ENCODE measurements at regions not wholly inside any gene's neighbourhood (a gene's known extent, or its start where the extent isn't known, plus 50 kb on each side); places are given as distances from the start of the nearest gene placed in this dataset.

GRCh38 chr16:87140211-87141200, 176.7 kb downstream of the C16orf95 start:
- Histone ChIP-seq H3K4me2 (ENCODE audit: low read length) (no peak overlapping the region), H3K9me2 (ENCODE audit: insufficient read depth, low read length) (no peaks in the 10 kb centered on the region), H3K9me3 (ENCODE audit: low read length) (no peaks in the 10 kb centered on the region), H2AFZ (ENCODE audit: low read length) (no peak overlapping the region), H3K36me3 (ENCODE audit: insufficient read depth, low read length) (no peaks in the 10 kb centered on the region), H3K79me2 (ENCODE audit: insufficient read depth, low read depth, low read length) (no peaks in the 10 kb centered on the region), H3K4me1 (ENCODE audit: insufficient read depth, low read length, poor library complexity, severe bottlenecking) (no peaks in the 10 kb centered on the region), H3K4me3 (ENCODE audit: low read depth, low read length, poor library complexity, severe bottlenecking) (no peak overlapping the region), H3K27ac (ENCODE audit: low read depth, low read length, poor library complexity, severe bottlenecking) (no peak overlapping the region), H4K20me1 (ENCODE audit: insufficient read depth, low read length) (no peaks in the 10 kb centered on the region)
- no TSS peak for BruUV-seq (replicated peaks)
- POLR2A ChIA-PET: interaction anchor here (0.6 kb wide), 1 partner anchor 100 kb away, joined by 3 read pairs; no protein-coding TSS in a partner anchor
- intact Hi-C loops (cut with micrococcal nuclease; ENCODE audit: unreplicated experiment): no loop called here
- CTCF ChIA-PET (ENCODE audit: unreplicated experiment): no interaction called here
- TF ChIP-seq EZH2phosphoT487 (IDR thresholded peaks at IDR 0.05; ENCODE audit: borderline replicate concordance, low read depth, low read length): no peak
- no peak for TF ChIP-seq CTCF (conservative IDR thresholded peaks at IDR 0.05; ENCODE audit: low read length)
- DNase-seq (ENCODE audit: low spot score): no peak

GRCh38 chr16:87141402-87141801, 175.8 kb downstream of the C16orf95 start:
- Histone ChIP-seq H4K20me1 (ENCODE audit: insufficient read depth, low read length) (no peaks in the 10 kb centered on the region), H3K4me3 (ENCODE audit: low read depth, low read length, poor library complexity, severe bottlenecking) (no peak overlapping the region), H3K79me2 (ENCODE audit: insufficient read depth, low read depth, low read length) (no peaks in the 10 kb centered on the region), H3K9me3 (ENCODE audit: low read length) (no peaks in the 10 kb centered on the region), H3K27ac (ENCODE audit: low read depth, low read length, poor library complexity, severe bottlenecking) (no peak overlapping the region), H2AFZ (ENCODE audit: low read length) (no peak overlapping the region), H3K4me2 (ENCODE audit: low read length) (no peak overlapping the region), H3K36me3 (ENCODE audit: insufficient read depth, low read length) (no peaks in the 10 kb centered on the region), H3K4me1 (ENCODE audit: insufficient read depth, low read length, poor library complexity, severe bottlenecking) (no peaks in the 10 kb centered on the region), H3K9me2 (ENCODE audit: insufficient read depth, low read length) (no peaks in the 10 kb centered on the region)
- ChIA-PET CTCF (ENCODE audit: unreplicated experiment) (no interaction called here), POLR2A (no interaction called here)
- no peak for DNase-seq (ENCODE audit: low spot score)
- no peak for TF ChIP-seq EZH2phosphoT487 (IDR thresholded peaks at IDR 0.05; ENCODE audit: borderline replicate concordance, low read depth, low read length)
- intact Hi-C loops (cut with micrococcal nuclease; ENCODE audit: unreplicated experiment): no loop called here
- BruUV-seq (replicated peaks): no TSS peak

- no peaks in the 10 kb centered on the region for H3K9me2 ChIP-seq (ENCODE audit: insufficient read depth, low read length)
- POLR2A ChIA-PET: no interaction called here
- no peak for TF ChIP-seq CTCF (conservative IDR thresholded peaks at IDR 0.05; ENCODE audit: low read length)
- no peak for TF ChIP-seq EZH2phosphoT487 (IDR thresholded peaks at IDR 0.05; ENCODE audit: borderline replicate concordance, low read depth, low read length)
- no TSS peak for BruUV-seq (replicated peaks)
- no peak overlapping the region for H3K27ac ChIP-seq (ENCODE audit: low read depth, low read length, poor library complexity, severe bottlenecking)
- CTCF ChIA-PET (ENCODE audit: unreplicated experiment): no interaction called here
- no peaks in the 10 kb centered on the region for H3K9me3 ChIP-seq (ENCODE audit: low read length)
- H2AFZ ChIP-seq (ENCODE audit: low read length): no peak overlapping the region
- H4K20me1 ChIP-seq (ENCODE audit: insufficient read depth, low read length): no peaks in the 10 kb centered on the region
- H3K79me2 ChIP-seq (ENCODE audit: insufficient read depth, low read depth, low read length): no peaks in the 10 kb centered on the region
- H3K4me1 ChIP-seq (ENCODE audit: insufficient read depth, low read length, poor library complexity, severe bottlenecking): no peaks in the 10 kb centered on the region
- intact Hi-C loops (cut with micrococcal nuclease; ENCODE audit: unreplicated experiment): no loop called here
- H3K36me3 ChIP-seq (ENCODE audit: insufficient read depth, low read length): no peaks in the 10 kb centered on the region
- no peak overlapping the region for H3K4me3 ChIP-seq (ENCODE audit: low read depth, low read length, poor library complexity, severe bottlenecking)
- no peak for DNase-seq (ENCODE audit: low spot score)
- H3K4me2 ChIP-seq (ENCODE audit: low read length): no peak overlapping the region
These were observed 173.5 kb downstream of the C16orf95 start for GRCh38 chr16:87143661-87144121.

All from OCI-LY7 (cell line).